ENCODE measurements at regions not wholly inside any gene's neighbourhood (a gene's known extent, or its start where the extent isn't known, plus 50 kb on each side); places are given as distances from the start of the nearest gene placed in this dataset.

DNA sequence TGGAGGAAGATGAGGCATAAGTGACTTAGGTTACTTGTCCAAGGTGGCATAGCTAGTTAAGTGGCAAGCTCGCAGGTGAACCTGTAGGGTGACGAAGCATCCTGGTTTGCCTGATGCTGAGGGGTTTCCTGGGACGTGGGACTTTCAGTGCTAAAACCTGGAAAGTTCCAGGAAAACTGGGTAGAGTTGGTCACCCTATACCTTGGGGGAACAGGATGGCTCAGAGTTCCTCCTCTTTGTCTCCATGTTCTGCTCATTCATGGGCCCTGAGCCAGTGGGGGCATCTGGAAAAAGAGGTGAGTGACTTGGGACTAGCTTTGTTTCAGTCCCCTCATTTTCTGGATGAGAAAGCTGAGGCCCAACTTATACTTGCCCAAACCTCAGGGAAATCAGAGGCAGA is 268.0 kb upstream of the N4BP1 start:
- WGBS, result 85% methylated on average over 3 of the region's 3 CpGs
- no peak for DNase-seq (ENCODE audit: low spot score in 2 of 2)
- TF ChIP-seq POLR2A (IDR thresholded peaks at IDR 0.05), result no peak
- TF ChIP-seq, protein P1, sequence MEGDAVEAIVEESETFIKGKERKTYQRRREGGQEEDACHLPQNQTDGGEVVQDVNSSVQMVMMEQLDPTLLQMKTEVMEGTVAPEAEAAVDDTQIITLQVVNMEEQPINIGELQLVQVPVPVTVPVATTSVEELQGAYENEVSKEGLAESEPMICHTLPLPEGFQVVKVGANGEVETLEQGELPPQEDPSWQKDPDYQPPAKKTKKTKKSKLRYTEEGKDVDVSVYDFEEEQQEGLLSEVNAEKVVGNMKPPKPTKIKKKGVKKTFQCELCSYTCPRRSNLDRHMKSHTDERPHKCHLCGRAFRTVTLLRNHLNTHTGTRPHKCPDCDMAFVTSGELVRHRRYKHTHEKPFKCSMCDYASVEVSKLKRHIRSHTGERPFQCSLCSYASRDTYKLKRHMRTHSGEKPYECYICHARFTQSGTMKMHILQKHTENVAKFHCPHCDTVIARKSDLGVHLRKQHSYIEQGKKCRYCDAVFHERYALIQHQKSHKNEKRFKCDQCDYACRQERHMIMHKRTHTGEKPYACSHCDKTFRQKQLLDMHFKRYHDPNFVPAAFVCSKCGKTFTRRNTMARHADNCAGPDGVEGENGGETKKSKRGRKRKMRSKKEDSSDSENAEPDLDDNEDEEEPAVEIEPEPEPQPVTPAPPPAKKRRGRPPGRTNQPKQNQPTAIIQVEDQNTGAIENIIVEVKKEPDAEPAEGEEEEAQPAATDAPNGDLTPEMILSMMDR (IDR thresholded peaks at IDR 0.05), result no peak
- TF ChIP-seq EP300 (IDR thresholded peaks at IDR 0.05), result no peak
- no peaks in the 10 kb centered on the region for H3K36me3 ChIP-seq
- no peaks in the 10 kb centered on the region for H3K27me3 ChIP-seq
- no peak overlapping the region for H3K4me3 ChIP-seq
- H3K9me3 ChIP-seq, result peaks cover 3% of the 10 kb centered on the region
- no peaks in the 10 kb centered on the region for H3K4me1 ChIP-seq
- no peak overlapping the region for H3K27ac ChIP-seq

DNA sequence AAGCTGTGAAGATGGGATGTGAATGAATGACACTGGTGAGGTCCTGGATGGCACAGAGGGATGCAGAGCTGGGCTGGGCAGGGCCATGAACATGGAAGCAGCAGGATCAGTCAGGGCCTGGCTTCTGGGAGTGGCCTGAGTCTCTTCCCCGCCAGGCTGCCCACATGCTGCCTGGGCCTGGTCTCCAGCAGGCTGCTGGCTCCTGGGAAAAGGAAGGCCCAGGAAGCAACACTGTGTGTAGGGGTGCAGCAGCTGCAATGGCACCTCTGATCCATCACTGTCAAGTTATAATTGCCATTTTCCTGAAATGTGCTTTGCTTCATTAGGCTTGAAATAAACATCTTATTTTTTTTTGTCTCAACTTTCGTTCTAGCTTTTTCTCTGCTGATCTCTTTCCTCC is 260.2 kb upstream of the N4BP1 start:
- Histone ChIP-seq H3K4me3 (no peak overlapping the region), H3K4me1 (no peaks in the 10 kb centered on the region), H3K27me3 (no peaks in the 10 kb centered on the region), H3K36me3 (no peaks in the 10 kb centered on the region), H3K27ac (no peak overlapping the region), H3K9me3 (no peaks in the 10 kb centered on the region)
- WGBS, result 77% methylated on average over 2 of the region's 2 CpGs
- TF ChIP-seq EP300 (IDR thresholded peaks at IDR 0.05), result no peak
- TF ChIP-seq, protein P1 (IDR thresholded peaks at IDR 0.05), result no peak
- no peak for TF ChIP-seq POLR2AphosphoS5 (IDR thresholded peaks at IDR 0.05)
- no peak for TF ChIP-seq POLR2A (IDR thresholded peaks at IDR 0.05)
- no peak for DNase-seq (ENCODE audit: low spot score in 2 of 2)

DNA sequence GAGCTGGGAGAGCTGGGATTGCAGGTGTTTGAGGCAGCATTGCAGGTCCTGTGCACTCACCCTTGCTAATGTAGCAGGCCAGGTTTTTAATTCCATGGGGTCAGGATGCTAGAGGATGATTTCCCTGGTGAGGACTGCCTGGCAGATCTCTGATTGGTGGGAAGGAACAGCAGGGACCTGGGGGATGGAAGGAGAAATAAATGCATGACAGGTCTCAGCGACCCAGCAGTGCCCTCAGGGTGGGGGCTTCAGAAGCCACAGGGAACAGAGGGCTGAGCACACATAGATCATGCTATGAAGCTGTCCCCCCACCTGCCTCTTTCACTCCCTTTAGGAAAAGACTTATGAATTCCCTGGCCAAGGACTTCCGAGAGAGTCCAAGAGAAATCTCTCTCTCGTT is 255.5 kb upstream of the N4BP1 start:
- Histone ChIP-seq H3K27me3 (no peaks in the 10 kb centered on the region), H3K9me3 (peaks cover 4% of the 10 kb centered on the region), H3K4me1 (no peaks in the 10 kb centered on the region), H3K27ac (no peak overlapping the region), H3K36me3 (no peaks in the 10 kb centered on the region), H3K4me3 (no peak overlapping the region)
- no peak for DNase-seq (ENCODE audit: low spot score in 2 of 2)
- TF ChIP-seq, protein P1 (IDR thresholded peaks at IDR 0.05), result no peak
- TF ChIP-seq POLR2AphosphoS5 (IDR thresholded peaks at IDR 0.05), result no peak
- no peak for TF ChIP-seq EP300 (IDR thresholded peaks at IDR 0.05)
- TF ChIP-seq POLR2A (IDR thresholded peaks at IDR 0.05), result no peak
- WGBS, result 66% methylated on average over 3 of the region's 3 CpGs

DNA sequence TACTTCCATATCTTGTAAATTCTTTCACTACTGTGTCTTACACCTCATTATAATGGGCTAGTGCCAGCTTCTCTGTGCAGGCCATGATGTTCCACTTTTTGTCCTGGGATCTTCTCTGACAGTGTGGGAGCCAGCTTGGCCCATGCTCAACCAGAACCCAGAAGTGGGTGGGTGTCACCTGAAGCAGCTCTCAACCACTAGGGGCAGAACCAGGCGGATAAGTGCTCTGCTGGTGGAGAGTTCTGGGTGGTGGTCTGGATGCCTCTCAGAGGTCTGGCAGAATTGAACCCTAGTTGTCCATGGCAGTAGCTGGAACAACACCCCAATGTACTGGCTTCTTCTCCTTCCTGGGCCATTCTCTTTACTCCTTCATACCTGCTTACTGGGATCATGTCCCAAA is 254.1 kb upstream of the N4BP1 start:
- Histone ChIP-seq H3K9me3 (peaks cover 4% of the 10 kb centered on the region), H3K36me3 (no peaks in the 10 kb centered on the region), H3K27me3 (no peaks in the 10 kb centered on the region), H3K4me3 (no peak overlapping the region), H3K4me1 (no peaks in the 10 kb centered on the region), H3K27ac (no peak overlapping the region)
- 100% methylated on average over 1 of the region's 1 CpG for WGBS
- TF ChIP-seq, protein P1 (IDR thresholded peaks at IDR 0.05), result no peak
- TF ChIP-seq EP300 (IDR thresholded peaks at IDR 0.05) (no peak), POLR2A (IDR thresholded peaks at IDR 0.05) (no peak), POLR2AphosphoS5 (IDR thresholded peaks at IDR 0.05) (no peak)
- no peak for DNase-seq (ENCODE audit: low spot score in 2 of 2)

DNA sequence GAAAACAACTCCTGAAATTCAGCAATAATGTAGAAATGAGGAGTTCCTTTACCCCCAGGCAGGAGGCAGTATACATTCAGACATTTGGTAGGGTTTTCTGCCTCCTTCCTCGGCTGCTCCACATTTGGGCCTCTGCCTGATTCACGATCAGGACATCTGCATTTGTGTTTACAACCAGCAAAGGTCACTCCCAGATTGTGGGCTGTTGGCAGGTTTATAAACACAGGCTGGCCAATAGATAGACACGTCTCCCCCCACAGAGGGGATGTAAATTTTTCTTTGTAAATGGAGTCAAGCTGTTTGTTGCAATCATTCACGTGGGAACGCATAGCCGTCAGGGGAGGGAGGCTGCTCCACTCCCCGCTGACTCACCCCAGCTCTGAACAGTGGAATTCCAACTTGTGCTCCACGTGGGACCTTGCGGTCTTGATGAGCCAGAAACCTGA is 252.1 kb upstream of the N4BP1 start:
- TF ChIP-seq POLR2A (IDR thresholded peaks at IDR 0.05) (no peak), POLR2AphosphoS5 (IDR thresholded peaks at IDR 0.05) (no peak), EP300 (IDR thresholded peaks at IDR 0.05) (no peak)
- TF ChIP-seq, protein P1 (IDR thresholded peaks at IDR 0.05), result no peak
- Histone ChIP-seq H3K27ac (no peak overlapping the region), H3K27me3 (no peaks in the 10 kb centered on the region), H3K9me3 (peaks cover 4% of the 10 kb centered on the region), H3K4me1 (no peaks in the 10 kb centered on the region), H3K4me3 (no peak overlapping the region), H3K36me3 (no peaks in the 10 kb centered on the region)
- WGBS, result 23% methylated on average over 9 of the region's 9 CpGs
- no peak for DNase-seq (ENCODE audit: low spot score in 2 of 2)

All from suprapubic skin (tissue), 4 donors.